K562 (cell line): ENCODE measurements at regions not wholly inside any gene's neighbourhood (a gene's known extent, or its start where the extent isn't known, plus 50 kb on each side); places are given as distances from the start of the nearest gene placed in this dataset.

Experiments
- ATAC-seq: fragments of 200-7000 bp; cut with Tn5 transposase; 3 replicates; pipeline ENCODE4 v1.9.1; 2020; ENCODE audit warnings: moderate library complexity
- BruUV-seq: library from RNA; stranded (reverse); fragments of 400-500 nt; replicated peaks from 2 replicates; lab custom pipeline; 2021; lab: Mats Ljungman, UMichigan
- CTCF ChIA-PET: fragments of 300-600 bp; formaldehyde crosslinking; extraction: SDS; loops from one replicate; lab custom pipeline; 2021; ENCODE audit warnings: low intra/inter-chr PET ratio; lab: Yijun Ruan, JAX
- POLR2A ChIA-PET: fragments of 300-600, 350-650 bp; sonication (Branson Sonifier 250); formaldehyde crosslinking; extraction: SDS; loops from one replicate; lab custom pipeline; 2021; ENCODE audit warnings: antibody characterized with exemption, inconsistent platforms; lab: Yijun Ruan, JAX
- DNase-seq, 4 experiments: peaks; one replicate each; pipeline versions ENCODE4 v3.0.0 to v3.0.0-alpha.2; 2011 to 2018; ENCODE audit warnings: low spot score in 3 of 4, mixed read lengths in 3 of 4; ENCODE audit errors: extremely low read depth in 1 of 4
- FAIRE-seq: peaks from 2 replicates; lab custom pipeline; 2011; peaks lifted over from hg19 to GRCh38; lab: Jason Lieb, UNC
- H2AFZ ChIP-seq: 2 replicates; pipeline ENCODE4 v1.6.0; 2011; ENCODE audit warnings: low read depth, low read length, control low read depth, inconsistent platforms
- H3K27ac ChIP-seq: fragments of 200-600 bp; 3 replicates; pipeline ENCODE4 v1.8.0; 2011; ENCODE audit warnings: low read depth, mild to moderate bottlenecking, control low read depth, inconsistent platforms, low read length, moderate library complexity, mixed read lengths; ENCODE audit errors: extremely low read depth
- H3K27me3 ChIP-seq, 2 experiments: fragments of 300-600 bp in 1 of 2; 2 replicates in 1 of 2; 3 replicates in 1 of 2; pipeline versions ENCODE4 v1.6.0 to v1.8.0; 2011; ENCODE audit warnings: inconsistent platforms in 2 of 2, low read length in 2 of 2, mild to moderate bottlenecking in 1 of 2, mixed read lengths in 1 of 2, moderate library complexity in 1 of 2; ENCODE audit not compliant: control insufficient read depth in 2 of 2, insufficient read depth in 2 of 2
- H3K36me3 ChIP-seq: fragments of 300-600 bp; 3 replicates; pipeline ENCODE4 v1.8.0; 2011; ENCODE audit warnings: mild to moderate bottlenecking, low read length, inconsistent platforms; ENCODE audit not compliant: control insufficient read depth, insufficient read depth
- H3K4me1 ChIP-seq, 2 experiments: fragments of 200-600 bp in 1 of 2; replicated peaks in 1 of 2; 2 replicates in 1 of 2; 3 replicates in 1 of 2; pipeline versions ENCODE4 v1.5.1 to v1.8.0; 2011; ENCODE audit warnings: inconsistent platforms in 2 of 2, low read length in 2 of 2, mild to moderate bottlenecking in 1 of 2, mixed read lengths in 1 of 2, moderate library complexity in 1 of 2; ENCODE audit not compliant: control insufficient read depth in 2 of 2, insufficient read depth in 2 of 2
- H3K4me2 ChIP-seq: 2 replicates; pipeline ENCODE4 v1.6.1; 2011; ENCODE audit warnings: low read length, control low read depth, inconsistent platforms, mixed read lengths; ENCODE audit not compliant: insufficient read depth
- H3K4me3 ChIP-seq: fragments of 200-600 bp; sonication (generic), shearing (Covaris generic); 2 replicates; pipeline ENCODE4 v1.5.1; 2016; ENCODE audit warnings: control low read depth, inconsistent platforms
- H3K79me2 ChIP-seq: fragments of 200-600 bp; 3 replicates; pipeline ENCODE4 v1.8.0; 2011; ENCODE audit warnings: low read length, inconsistent platforms; ENCODE audit not compliant: control insufficient read depth, insufficient read depth
- H3K9ac ChIP-seq, 2 experiments: 2 replicates each; pipeline versions ENCODE4 v1.6.0 to v1.6.1; 2011; ENCODE audit warnings: low read depth in 2 of 2, low read length in 2 of 2, control low read depth in 1 of 2, inconsistent platforms in 1 of 2, mild to moderate bottlenecking in 1 of 2, mixed read lengths in 1 of 2; ENCODE audit not compliant: insufficient read depth in 1 of 2
- H3K9me1 ChIP-seq: one replicate; pipeline ENCODE4 v1.6.0; 2011; ENCODE audit warnings: inconsistent platforms, mild to moderate bottlenecking, low read length, moderate library complexity; ENCODE audit not compliant: control insufficient read depth, insufficient read depth
- H3K9me3 ChIP-seq: replicated peaks from 2 replicates; pipeline ENCODE4 v1.5.1; 2011; ENCODE audit warnings: low read depth, low read length, inconsistent platforms; ENCODE audit not compliant: control insufficient read depth, insufficient read depth
- H4K20me1 ChIP-seq: replicated peaks from 2 replicates; pipeline ENCODE4 v1.6.1; 2011; ENCODE audit warnings: low read length, inconsistent platforms, mixed read lengths; ENCODE audit not compliant: control insufficient read depth, insufficient read depth
- CHD4 ChIP-seq: fragments of 200-600 bp; sonication (generic); IDR thresholded peaks from 3 replicates; pipeline ENCODE4 v1.6.1; 2012; ENCODE audit warnings: low read depth, mild to moderate bottlenecking, mixed read lengths, low read length, inconsistent platforms; ENCODE audit not compliant: insufficient read depth, insufficient replicate concordance, poor library complexity, severe bottlenecking
- CXXC5 ChIP-seq: fragments of 250-450 bp; sonication (Bioruptor Pico); IDR thresholded peaks from 2 replicates; pipeline ENCODE4 v1.8.0; 2022; ENCODE audit warnings: inconsistent platforms, mild to moderate bottlenecking, moderate library complexity
- ELK3 ChIP-seq: fragments of 450-650 bp; formaldehyde crosslinking; IDR thresholded peaks from 2 replicates; pipeline ENCODE4 v1.4.0; 2020; ENCODE audit warnings: mild to moderate bottlenecking
- JUND ChIP-seq, 2 experiments: IDR thresholded peaks; 2 replicates in 1 of 2; 3 replicates in 1 of 2; pipeline ENCODE4 v1.6.1; 2011; ENCODE audit warnings: borderline replicate concordance in 2 of 2, low read depth in 2 of 2, low read length in 2 of 2, improper control_type of control experiment in 1 of 2, missing biosample characterization in 1 of 2, missing genetic modification characterization in 1 of 2, missing genetic modification reagents in 1 of 2
- MTF1 ChIP-seq: fragments of 250-450 bp; sonication (Bioruptor Pico); IDR thresholded peaks from 2 replicates; pipeline ENCODE4 v1.9.0; 2021; ENCODE audit warnings: moderate library complexity, mild to moderate bottlenecking, inconsistent platforms, borderline replicate concordance
- RBM14 ChIP-seq: fragments of 200-400 bp; formaldehyde crosslinking; IDR thresholded peaks from 2 replicates; pipeline ENCODE4 v1.6.1; 2018; ENCODE audit warnings: low read depth, mild to moderate bottlenecking, low read length, moderate library complexity, borderline replicate concordance; ENCODE audit not compliant: insufficient read depth
- RFX5 ChIP-seq: IDR thresholded peaks from 2 replicates; pipeline ENCODE4 v1.6.1; 2011; ENCODE audit warnings: low read depth, mild to moderate bottlenecking, improper control_type of control experiment, low read length
- SP1 ChIP-seq: sonication (generic); formaldehyde crosslinking; IDR thresholded peaks from 2 replicates; pipeline ENCODE4 v1.8.1; 2022; ENCODE audit warnings: mild to moderate bottlenecking, missing genetic modification reagents
- SRSF9 ChIP-seq: fragments of 200-400 bp; formaldehyde crosslinking; IDR thresholded peaks from 2 replicates; pipeline ENCODE4 v1.6.1; 2017; ENCODE audit warnings: low read depth, low read length, borderline replicate concordance
- TCF3 ChIP-seq: sonication (generic); formaldehyde crosslinking; IDR thresholded peaks from 2 replicates; pipeline ENCODE4 v1.4.0; 2020; ENCODE audit warnings: mild to moderate bottlenecking, missing genetic modification reagents
- ZNF224 ChIP-seq: sonication (generic); formaldehyde crosslinking; IDR thresholded peaks from 2 replicates; pipeline ENCODE4 v1.8.0; 2022; ENCODE audit warnings: mild to moderate bottlenecking, missing genetic modification reagents
- ZNF695 ChIP-seq: fragments of 450-650 bp; formaldehyde crosslinking; IDR thresholded peaks from 2 replicates; pipeline ENCODE4 v1.4.0; 2020; ENCODE audit warnings: mild to moderate bottlenecking, moderate library complexity
- ZNF764 ChIP-seq: fragments of 250-450 bp; sonication (Bioruptor Pico); IDR thresholded peaks from 2 replicates; pipeline ENCODE4 v1.4.0; 2020; ENCODE audit warnings: low read depth, mild to moderate bottlenecking, moderate library complexity
- WGBS: fragments of 100-300 bp; shearing (Covaris generic); methylation state at CpG from one replicate; pipeline ENCODE4 v1.1.6; 2016; ENCODE audit warnings: low coverage, mixed read lengths; ENCODE audit not compliant: insufficient coverage; ENCODE audit errors: missing lambda C conversion rate; 5-methylcytosine and 5-hydroxymethylcytosine counted together
- in situ Hi-C: fragments of 300-500 bp; cut with MboI; formaldehyde crosslinking; loops from 4 replicates; pipeline ENCODE4 v1.15.0; 2018; ENCODE audit warnings: inconsistent platforms, mixed read lengths
- intact Hi-C: fragments of 100-400 bp; cut with micrococcal nuclease; formaldehyde crosslinking; loops from 2 replicates; pipeline ENCODE4 v1.14.2; 2022
- TF ChIP-seq, protein P1 (sequence below): sonication (generic); formaldehyde crosslinking; IDR thresholded peaks from 2 replicates; pipeline ENCODE4 v1.8.0; 2022; ENCODE audit warnings: mild to moderate bottlenecking, missing genetic modification reagents, borderline replicate concordance
- TF ChIP-seq, protein P2 (sequence below), 2 experiments: IDR thresholded peaks; 2 replicates each; pipeline ENCODE4 v1.6.1; 2011; ENCODE audit warnings: borderline replicate concordance in 1 of 2, control low read depth in 1 of 2, low read depth in 1 of 2, low read length in 1 of 2, mild to moderate bottlenecking in 1 of 2, mixed read lengths in 1 of 2, moderate library complexity in 1 of 2; ENCODE audit not compliant: insufficient read depth in 1 of 2, insufficient read length in 1 of 2, poor library complexity in 1 of 2, severe bottlenecking in 1 of 2; ENCODE audit errors: extremely low read depth in 1 of 2
- TF ChIP-seq, protein P3 (sequence below): fragments of 250-450 bp; sonication (Bioruptor Pico); IDR thresholded peaks from 2 replicates; pipeline ENCODE4 v1.8.0; 2022; ENCODE audit warnings: moderate library complexity, mild to moderate bottlenecking, inconsistent platforms

GRCh38 chr2:204331988-204332387 is 213.3 kb upstream of the PARD3B start:
- Histone ChIP-seq H3K4me1 (peaks cover 0 to 3% of the 10 kb centered on the region in 2 experiments; a peak in 2 of 5 replicates), H3K79me2 (no peaks in the 10 kb centered on the region), H3K4me2 (no peak overlapping the region), H3K27ac (no peak overlapping the region), H3K9me1 (no peaks in the 10 kb centered on the region), H2AFZ (no peak overlapping the region), H3K9me3 (no peaks in the 10 kb centered on the region), H3K9ac (no peak overlapping the region), H3K27me3 (no peaks in the 10 kb centered on the region), H3K4me3 (no peak overlapping the region), H3K36me3 (no peaks in the 10 kb centered on the region), H4K20me1 (no peaks in the 10 kb centered on the region)
- DNase-seq: no peak
- in situ Hi-C loops (no loop called here), intact Hi-C loops (no loop called here)
- no peak for ATAC-seq
- POLR2A ChIA-PET: no interaction called here
- 34% methylated on average over 2 of the region's 2 CpGs for WGBS
- BruUV-seq: no TSS peak
- CTCF ChIA-PET: no interaction called here
- FAIRE-seq: no peak
- no peak for TF ChIP-seq ELK3
- no peak for TF ChIP-seq CXXC5
- no peak for TF ChIP-seq SRSF9
- TF ChIP-seq, protein P1, sequence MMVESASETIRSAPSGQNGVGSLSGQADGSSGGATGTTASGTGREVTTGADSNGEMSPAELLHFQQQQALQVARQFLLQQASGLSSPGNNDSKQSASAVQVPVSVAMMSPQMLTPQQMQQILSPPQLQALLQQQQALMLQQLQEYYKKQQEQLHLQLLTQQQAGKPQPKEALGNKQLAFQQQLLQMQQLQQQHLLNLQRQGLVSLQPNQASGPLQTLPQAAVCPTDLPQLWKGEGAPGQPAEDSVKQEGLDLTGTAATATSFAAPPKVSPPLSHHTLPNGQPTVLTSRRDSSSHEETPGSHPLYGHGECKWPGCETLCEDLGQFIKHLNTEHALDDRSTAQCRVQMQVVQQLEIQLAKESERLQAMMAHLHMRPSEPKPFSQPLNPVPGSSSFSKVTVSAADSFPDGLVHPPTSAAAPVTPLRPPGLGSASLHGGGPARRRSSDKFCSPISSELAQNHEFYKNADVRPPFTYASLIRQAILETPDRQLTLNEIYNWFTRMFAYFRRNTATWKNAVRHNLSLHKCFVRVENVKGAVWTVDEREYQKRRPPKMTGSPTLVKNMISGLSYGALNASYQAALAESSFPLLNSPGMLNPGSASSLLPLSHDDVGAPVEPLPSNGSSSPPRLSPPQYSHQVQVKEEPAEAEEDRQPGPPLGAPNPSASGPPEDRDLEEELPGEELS: no peak
- TF ChIP-seq ZNF764 (CRISPR knock-in tag): no peak
- TF ChIP-seq, protein P2, sequence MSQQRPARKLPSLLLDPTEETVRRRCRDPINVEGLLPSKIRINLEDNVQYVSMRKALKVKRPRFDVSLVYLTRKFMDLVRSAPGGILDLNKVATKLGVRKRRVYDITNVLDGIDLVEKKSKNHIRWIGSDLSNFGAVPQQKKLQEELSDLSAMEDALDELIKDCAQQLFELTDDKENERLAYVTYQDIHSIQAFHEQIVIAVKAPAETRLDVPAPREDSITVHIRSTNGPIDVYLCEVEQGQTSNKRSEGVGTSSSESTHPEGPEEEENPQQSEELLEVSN (IDR thresholded peaks at IDR 0.05; ENCODE audit: borderline replicate concordance in 1 of 2, extremely low read depth in 1 of 2, insufficient read depth in 1 of 2, insufficient read length in 1 of 2, low read depth in 1 of 2, low read length in 1 of 2, poor library complexity in 1 of 2, severe bottlenecking in 1 of 2): no peak
- no peak for TF ChIP-seq ZNF224 (CRISPR knock-in tag)
- TF ChIP-seq TCF3 (CRISPR knock-in tag): no peak
- no peak for TF ChIP-seq ZNF695 (CRISPR knock-in tag)
- TF ChIP-seq JUND (IDR thresholded peaks at IDR 0.05; ENCODE audit: borderline replicate concordance, low read depth, low read length): no peak
- TF ChIP-seq JUND (tag; IDR thresholded peaks at IDR 0.05; ENCODE audit: borderline replicate concordance, low read depth, low read length): no peak
- TF ChIP-seq, protein P3, sequence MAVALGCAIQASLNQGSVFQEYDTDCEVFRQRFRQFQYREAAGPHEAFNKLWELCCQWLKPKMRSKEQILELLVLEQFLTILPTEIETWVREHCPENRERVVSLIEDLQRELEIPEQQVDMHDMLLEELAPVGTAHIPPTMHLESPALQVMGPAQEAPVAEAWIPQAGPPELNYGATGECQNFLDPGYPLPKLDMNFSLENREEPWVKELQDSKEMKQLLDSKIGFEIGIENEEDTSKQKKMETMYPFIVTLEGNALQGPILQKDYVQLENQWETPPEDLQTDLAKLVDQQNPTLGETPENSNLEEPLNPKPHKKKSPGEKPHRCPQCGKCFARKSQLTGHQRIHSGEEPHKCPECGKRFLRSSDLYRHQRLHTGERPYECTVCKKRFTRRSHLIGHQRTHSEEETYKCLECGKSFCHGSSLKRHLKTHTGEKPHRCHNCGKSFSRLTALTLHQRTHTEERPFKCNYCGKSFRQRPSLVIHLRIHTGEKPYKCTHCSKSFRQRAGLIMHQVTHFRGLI (CRISPR knock-in tag): no peak
- no peak for TF ChIP-seq RBM14
- no peak for TF ChIP-seq RFX5
- TF ChIP-seq CHD4: no peak
- no peak for TF ChIP-seq MTF1 (CRISPR knock-in tag)
- no peak for TF ChIP-seq SP1
